ENCODE measurements at regions not wholly inside any gene's neighbourhood (a gene's known extent, or its start where the extent isn't known, plus 50 kb on each side); places are given as distances from the start of the nearest gene placed in this dataset.
"Not testable (repeated sequence)": the region's sequence is repeated elsewhere in the genome, so short reads cannot be mapped to it uniquely, and the experiment has no call there.

- not testable (repeated sequence) for TF ChIP-seq CTCF (conservative IDR thresholded peaks at IDR 0.05; ENCODE audit: low read depth in 2 of 2); POLR2AphosphoS5 (IDR thresholded peaks at IDR 0.05; ENCODE audit: low read depth); ZNF462 (CRISPR knock-in tag; IDR thresholded peaks at IDR 0.05); STAT1 (IDR thresholded peaks at IDR 0.05; ENCODE audit: unreplicated experiment); EZH2 (IDR thresholded peaks at IDR 0.05; ENCODE audit: low read depth, unreplicated experiment); EZH2phosphoT487 (IDR thresholded peaks at IDR 0.05; ENCODE audit: unreplicated experiment); ETS1 (IDR thresholded peaks at IDR 0.05); REST (IDR thresholded peaks at IDR 0.05; ENCODE audit: unreplicated experiment); CREB1 (CRISPR knock-in tag; IDR thresholded peaks at IDR 0.05; ENCODE audit: low read depth)
Measured at GRCh38 chr5:101283938-101284337, 380.9 kb upstream of the ST8SIA4 start.
